GM21515 (cell line): ENCODE measurements at regions not wholly inside any gene's neighbourhood (a gene's known extent, or its start where the extent isn't known, plus 50 kb on each side); places are given as distances from the start of the nearest gene placed in this dataset.

Experiments
- ATAC-seq: cut with Tn5 transposase; IDR thresholded peaks from one replicate; pipeline ENCODE4 v1.9.1; 2021; ENCODE audit not compliant: unreplicated experiment

- ATAC-seq = no peak
These were observed 72.0 kb upstream of the VRK1 start for GRCh38 chr14:96725232-96725631.

- no peak for ATAC-seq
These were observed 70.1 kb upstream of the VRK1 start for GRCh38 chr14:96727073-96727472.

GRCh38 chr14:96727491-96727890 lies 69.7 kb upstream of the VRK1 start:
- no peak for ATAC-seq

GRCh38 chr14:96727980-96728717 lies 69.0 kb upstream of the VRK1 start:
- ATAC-seq = no peak

- ATAC-seq = no peak
These were observed 67.3 kb upstream of the VRK1 start for GRCh38 chr14:96729889-96730288.

GRCh38 chr14:96730386-96730785 lies 66.8 kb upstream of the VRK1 start:
- no peak for ATAC-seq

GRCh38 chr14:96734076-96734622 lies 63.0 kb upstream of the VRK1 start:
- no peak for ATAC-seq

GRCh38 chr14:96735526-96735925 lies 61.7 kb upstream of the VRK1 start:
- no peak for ATAC-seq

- no peak for ATAC-seq
These were observed 60.7 kb upstream of the VRK1 start for GRCh38 chr14:96736439-96736838.

GRCh38 chr14:96737881-96738280 lies 59.3 kb upstream of the VRK1 start:
- ATAC-seq = no peak

GRCh38 chr14:96739200-96739910 lies 57.8 kb upstream of the VRK1 start:
- ATAC-seq = no peak

GRCh38 chr14:96741151-96741977 lies 55.8 kb upstream of the VRK1 start:
- ATAC-seq = peak; percentile 85

- no peak for ATAC-seq
These were observed 52.9 kb upstream of the VRK1 start for GRCh38 chr14:96744262-96744661.

GRCh38 chr14:96745500-96746051 lies 51.6 kb upstream of the VRK1 start:
- no peak for ATAC-seq

GRCh38 chr14:96746101-96746500 lies 51.1 kb upstream of the VRK1 start:
- no peak for ATAC-seq

- ATAC-seq = no peak
These were observed 50.2 kb upstream of the VRK1 start for GRCh38 chr14:96747006-96747405.
